ENCODE measurements at regions not wholly inside any gene's neighbourhood (a gene's known extent, or its start where the extent isn't known, plus 50 kb on each side); places are given as distances from the start of the nearest gene placed in this dataset.

DNA sequence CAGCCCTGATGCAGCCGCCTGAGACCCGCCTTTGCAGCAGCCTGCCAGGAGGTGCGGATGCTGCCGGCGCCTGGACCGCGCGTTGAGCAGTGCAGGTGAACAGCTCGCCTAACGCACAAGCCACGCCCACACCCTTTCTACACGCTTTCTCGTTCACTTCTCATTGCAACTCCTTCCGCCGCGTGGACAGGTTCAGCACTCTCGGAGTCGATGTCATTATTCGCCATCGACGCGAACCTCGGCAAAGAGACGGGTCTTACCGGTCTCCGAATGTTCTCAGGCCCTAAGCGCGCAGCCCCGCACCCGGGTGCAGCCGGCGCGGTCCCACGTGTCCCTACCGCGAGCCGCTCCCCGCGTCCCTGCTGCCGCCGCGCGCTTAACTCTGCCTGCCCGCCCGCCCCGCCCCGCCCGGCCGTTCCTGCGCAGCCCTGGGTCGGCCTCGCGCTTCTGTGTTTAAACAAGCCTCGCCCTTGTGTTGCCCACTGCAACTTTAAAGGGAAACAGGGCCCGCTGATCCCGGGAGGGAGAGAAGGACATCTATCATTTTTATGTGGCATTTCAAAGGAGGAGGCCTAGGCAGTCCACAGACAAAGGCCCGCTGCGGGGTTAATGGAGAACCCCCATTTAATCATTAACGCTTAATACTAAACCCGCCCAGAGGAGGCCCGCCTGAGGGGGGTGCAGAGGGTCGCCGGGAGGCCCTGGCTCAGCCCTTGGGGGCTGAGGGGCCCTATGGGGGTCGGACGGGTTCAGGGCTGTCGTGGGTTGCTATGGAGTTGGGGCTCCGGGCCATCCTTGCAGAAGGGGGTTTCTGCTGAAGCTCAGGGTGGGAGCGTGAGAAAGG lies 128.5 kb downstream of the WDR11 start:
- TF ChIP-seq EP300 (IDR thresholded peaks at IDR 0.05) (no peak), POLR2A (IDR thresholded peaks at IDR 0.05) (no peak), POLR2AphosphoS5 (IDR thresholded peaks at IDR 0.05) (peak in 1 of 3 donors; percentile 30)
- TF ChIP-seq, protein P1, sequence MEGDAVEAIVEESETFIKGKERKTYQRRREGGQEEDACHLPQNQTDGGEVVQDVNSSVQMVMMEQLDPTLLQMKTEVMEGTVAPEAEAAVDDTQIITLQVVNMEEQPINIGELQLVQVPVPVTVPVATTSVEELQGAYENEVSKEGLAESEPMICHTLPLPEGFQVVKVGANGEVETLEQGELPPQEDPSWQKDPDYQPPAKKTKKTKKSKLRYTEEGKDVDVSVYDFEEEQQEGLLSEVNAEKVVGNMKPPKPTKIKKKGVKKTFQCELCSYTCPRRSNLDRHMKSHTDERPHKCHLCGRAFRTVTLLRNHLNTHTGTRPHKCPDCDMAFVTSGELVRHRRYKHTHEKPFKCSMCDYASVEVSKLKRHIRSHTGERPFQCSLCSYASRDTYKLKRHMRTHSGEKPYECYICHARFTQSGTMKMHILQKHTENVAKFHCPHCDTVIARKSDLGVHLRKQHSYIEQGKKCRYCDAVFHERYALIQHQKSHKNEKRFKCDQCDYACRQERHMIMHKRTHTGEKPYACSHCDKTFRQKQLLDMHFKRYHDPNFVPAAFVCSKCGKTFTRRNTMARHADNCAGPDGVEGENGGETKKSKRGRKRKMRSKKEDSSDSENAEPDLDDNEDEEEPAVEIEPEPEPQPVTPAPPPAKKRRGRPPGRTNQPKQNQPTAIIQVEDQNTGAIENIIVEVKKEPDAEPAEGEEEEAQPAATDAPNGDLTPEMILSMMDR (IDR thresholded peaks at IDR 0.05), result no peak
- Histone ChIP-seq H3K9me3 (peaks cover 0 to 10% (median 8%) of the 10 kb centered on the region in 4 donors), H3K4me1 (peaks cover 24 to 31% (median 25%) of the 10 kb centered on the region in 4 donors), H3K4me3 (peak overlapping the region; percentile 38 to 52 (median 40)), H3K36me3 (no peaks in the 10 kb centered on the region), H3K27ac (peak overlapping the region in 4 of 5 donors; percentile 28 to 77 (median 48)), H3K27me3 (peaks cover 0 to 60% (median 8%) of the 10 kb centered on the region in 3 donors)
- peak; percentile 78 to 92 for DNase-seq
- 4 to 8% (median 6%) methylated on average over 31 to 68 of the region's 68 CpGs for WGBS, 5 donors
- intact Hi-C loops (cut with DNase I; ENCODE audit: low total_unique reads), result no loop called here

DNA sequence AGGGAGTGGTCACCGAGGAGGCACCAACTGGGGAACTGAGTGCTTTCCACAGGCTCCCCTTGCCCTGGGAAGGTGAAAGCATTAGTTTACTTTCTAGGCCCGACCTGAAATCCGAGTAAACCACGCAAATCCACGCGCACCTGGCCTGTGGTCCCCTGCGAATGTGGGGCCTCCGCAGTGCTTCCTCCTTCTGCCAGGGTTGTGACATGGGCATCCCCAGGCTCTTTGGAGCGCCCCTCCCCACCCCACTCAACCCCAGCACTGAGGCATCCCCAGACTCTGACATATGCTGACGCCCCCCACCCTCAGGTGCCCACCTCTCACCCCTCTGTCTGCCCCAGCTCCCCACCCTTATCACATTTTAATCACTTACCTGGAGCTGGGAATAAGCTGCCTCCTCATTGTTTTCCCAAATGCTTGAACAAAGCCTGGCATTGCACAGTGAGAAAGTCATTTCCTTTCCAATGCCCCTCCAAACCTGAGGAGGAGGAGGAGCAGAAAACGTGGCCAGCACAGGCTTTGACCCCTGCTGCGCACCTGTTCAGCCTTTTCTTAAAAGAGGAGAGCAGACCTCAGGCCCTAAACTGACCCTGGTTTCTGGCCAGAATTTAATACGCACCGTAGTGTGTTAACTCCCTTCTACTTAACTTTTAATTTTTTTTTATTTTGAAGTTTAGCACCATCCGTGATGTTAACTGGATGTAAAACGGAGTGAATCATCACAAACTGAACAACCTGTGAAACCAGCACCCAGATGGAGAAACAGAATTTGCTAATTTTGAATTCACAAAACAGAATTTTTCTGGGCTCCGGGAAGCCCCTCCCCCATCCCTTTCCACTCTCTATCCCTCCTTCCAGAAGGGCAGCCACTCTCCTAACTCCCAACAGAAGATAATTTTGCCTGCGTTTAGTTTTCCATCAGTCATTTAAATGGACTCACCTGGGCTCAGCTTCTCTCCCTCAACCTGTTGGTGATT lies 129.4 kb downstream of the WDR11 start:
- TF ChIP-seq EP300 (IDR thresholded peaks at IDR 0.05) (no peak), POLR2A (IDR thresholded peaks at IDR 0.05) (no peak), POLR2AphosphoS5 (IDR thresholded peaks at IDR 0.05) (no peak)
- TF ChIP-seq, protein P1 (IDR thresholded peaks at IDR 0.05), result no peak
- Histone ChIP-seq H3K27ac (peak overlapping the region in 3 of 5 donors; percentile 37 to 77 (median 59)), H3K4me3 (peak overlapping the region in 1 of 4 donors; percentile 52), H3K36me3 (no peaks in the 10 kb centered on the region), H3K9me3 (peaks cover 0 to 3% (median 0%) of the 10 kb centered on the region in 4 donors), H3K4me1 (peaks cover 24 to 31% (median 25%) of the 10 kb centered on the region in 4 donors), H3K27me3 (peaks cover 0 to 55% (median 8%) of the 10 kb centered on the region in 3 donors)
- 47 to 53% (median 49%) methylated on average over 17 to 18 of the region's 18 CpGs for WGBS, 5 donors
- DNase-seq, result no peak
- intact Hi-C loops (cut with DNase I; ENCODE audit: low total_unique reads), result no loop called here

DNA sequence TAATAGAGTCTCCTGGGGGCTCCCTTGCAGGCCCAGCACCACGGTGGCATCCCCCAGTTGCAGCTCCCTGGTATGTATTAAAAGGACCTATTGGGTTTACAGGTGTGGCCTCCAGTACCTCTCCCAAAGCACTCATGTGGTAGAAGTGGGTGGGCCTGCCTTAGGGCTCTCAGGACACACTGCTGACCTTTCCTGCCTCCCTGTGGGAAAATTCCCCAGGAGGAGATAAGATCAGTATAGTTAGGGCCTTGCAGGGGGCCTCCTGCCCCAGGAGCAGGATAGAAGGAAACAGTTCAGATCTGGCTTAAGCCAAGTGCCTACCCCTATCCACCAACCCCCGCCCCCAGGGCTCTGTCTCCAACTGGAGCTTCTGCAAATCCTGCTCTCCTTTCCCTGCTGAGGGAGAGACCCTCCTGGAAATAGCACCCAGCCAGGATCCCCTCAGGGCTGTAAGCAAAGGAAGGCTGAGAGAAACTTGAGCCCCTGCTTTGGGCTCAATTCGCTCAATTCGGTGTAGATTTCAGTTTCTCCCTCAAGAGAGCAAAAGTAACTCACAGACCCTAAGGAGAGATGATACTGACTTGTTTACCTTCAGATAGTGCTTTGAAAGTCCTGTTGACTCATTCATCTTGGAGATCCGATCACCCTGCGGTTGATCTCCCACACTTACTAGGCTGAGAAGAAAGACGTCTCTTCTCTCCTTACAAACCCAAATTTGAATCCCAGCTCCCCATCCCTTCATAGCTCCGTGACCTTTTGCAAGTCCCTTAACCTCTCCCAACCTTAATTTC lies 130.6 kb downstream of the WDR11 start:
- Histone ChIP-seq H3K9me3 (no peaks in the 10 kb centered on the region), H3K36me3 (no peaks in the 10 kb centered on the region), H3K4me3 (no peak overlapping the region), H3K27ac (peak overlapping the region in 1 of 5 donors; percentile 40), H3K4me1 (peaks cover 24 to 31% (median 25%) of the 10 kb centered on the region in 4 donors), H3K27me3 (peaks cover 0 to 43% (median 8%) of the 10 kb centered on the region in 3 donors)
- WGBS, 5 donors, result 77 to 80% (median 79%) methylated on average over 8 of the region's 8 CpGs
- DNase-seq, result no peak
- intact Hi-C loops (cut with DNase I; ENCODE audit: low total_unique reads), result no loop called here
- TF ChIP-seq, protein P1 (IDR thresholded peaks at IDR 0.05), result no peak
- TF ChIP-seq POLR2A (IDR thresholded peaks at IDR 0.05) (no peak), POLR2AphosphoS5 (IDR thresholded peaks at IDR 0.05) (no peak), EP300 (IDR thresholded peaks at IDR 0.05) (no peak)

Measured in stomach (tissue), 8 donors.